ENCODE measurements at regions not wholly inside any gene's neighbourhood (a gene's known extent, or its start where the extent isn't known, plus 50 kb on each side); places are given as distances from the start of the nearest gene placed in this dataset.

- Histone ChIP-seq H4K5ac (ENCODE audit: low read depth, low read length) (no peak overlapping the region), H4K8ac (ENCODE audit: low read depth in 2 of 2, low read length in 2 of 2) (no peak overlapping the region), H3K14ac (replicated peaks; ENCODE audit: low read depth, low read length) (no peak overlapping the region), H3K4me2 (ENCODE audit: low read depth, low read length) (no peak overlapping the region; the same call in 1 of the 2 replicates), H3K36me3 (ENCODE audit: control insufficient read depth, insufficient read depth, low read length) (no peaks in the 10 kb centered on the region), H2BK5ac (ENCODE audit: low read depth, low read length, poor library complexity, severe bottlenecking) (no peak overlapping the region), H2BK15ac (ENCODE audit: low read depth, low read length) (no peak overlapping the region), H3K9ac (ENCODE audit: low read depth, low read length) (no peak overlapping the region), H3K79me1 (ENCODE audit: low read depth in 1 of 2, low read length in 2 of 2) (no peaks in the 10 kb centered on the region), H3K4me3 (ENCODE audit: insufficient read depth, low read depth, low read length) (no peak overlapping the region), H3K23ac (ENCODE audit: low read depth, low read length) (no peak overlapping the region), H2BK120ac (ENCODE audit: low read depth, low read length) (no peak overlapping the region), H3K18ac (ENCODE audit: low read depth, low read length) (no peak overlapping the region), H3K27ac (ENCODE audit: insufficient read depth, low read length) (no peak overlapping the region), H4K20me1 (ENCODE audit: insufficient read depth, low read length) (0 out of 2 replicates have a peak, but pooled peaks cover 3% of the 10 kb centered on the region), H3K4me1 (ENCODE audit: control insufficient read depth, insufficient read depth, low read length) (no peaks in the 10 kb centered on the region), H2AK9ac (replicated peaks; ENCODE audit: low read depth, low read length, poor library complexity) (peak overlapping the region; percentile 24), H2AK5ac (ENCODE audit: low read depth, low read length) (no peak overlapping the region), H3K27me3 (ENCODE audit: control insufficient read depth, insufficient read depth, low read length) (peaks cover 86% of the 10 kb centered on the region), H3K56ac (ENCODE audit: extremely low read depth, insufficient read depth, low read length) (no peak overlapping the region), H2BK20ac (ENCODE audit: low read depth, low read length) (no peak overlapping the region), H2AFZ (replicated peaks; ENCODE audit: low read length, poor library complexity) (peak overlapping the region; percentile 82), H3K9me3 (ENCODE audit: control insufficient read depth, insufficient read depth, low read length) (no peaks in the 10 kb centered on the region), H3K4ac (ENCODE audit: low read depth, low read length) (no peak overlapping the region), H3K9me1 (ENCODE audit: insufficient read depth, low read length) (0 out of 2 replicates have a peak, but pooled peaks cover 4% of the 10 kb centered on the region), H4K91ac (ENCODE audit: insufficient read depth, low read depth, low read length) (no peak overlapping the region)
- TF ChIP-seq RAD21 (IDR thresholded peaks at IDR 0.05; ENCODE audit: low read length) (no peak), MXI1 (IDR thresholded peaks at IDR 0.05; ENCODE audit: borderline replicate concordance, low read depth, low read length) (no peak), CEBPB (IDR thresholded peaks at IDR 0.05; ENCODE audit: low read depth, low read length) (no peak), BHLHE40 (IDR thresholded peaks at IDR 0.05; ENCODE audit: low read depth, low read length) (no peak), CHD1 (IDR thresholded peaks at IDR 0.05; ENCODE audit: low read depth, low read length) (no peak)
- in situ Hi-C loops (cut with MboI; ENCODE audit: low sequenced_read_pairs) (loop anchor here (5.0 to 25.0 kb wide), 2 partner anchors 79 to 146 kb away; no protein-coding TSS in a partner anchor), intact Hi-C loops (cut with micrococcal nuclease) (loop anchor here (2.0 to 10.0 kb wide), 2 partner anchors 76 to 494 kb away; partner anchors contain the start of gene NPM3), dilution Hi-C loops (cut with HindIII; ENCODE audit: low sequenced_read_pairs, unreplicated experiment) (loop anchor here (25.0 kb wide), 1 partner anchor 171 kb away; no protein-coding TSS in a partner anchor)
- ChIA-PET POLR2A (ENCODE audit: unreplicated experiment) (no interaction called here), CTCF (no interaction called here)
- no peak for DNase-seq
- no peak for ATAC-seq (ENCODE audit: low read depth)
- no TSS peak for BruUV-seq (replicated peaks)
- WGBS, 2 experiments (ENCODE audit: extremely low coverage in 2 of 2, insufficient read length in 1 of 2) = no CpG with 5 or more reads among the region's 8 CpGs
Observed at GRCh38 chr10:101290881-101291280, 61.6 kb upstream of the LBX1 start.
